HepG2 (cell line): ENCODE measurements at regions not wholly inside any gene's neighbourhood (a gene's known extent, or its start where the extent isn't known, plus 50 kb on each side); places are given as distances from the start of the nearest gene placed in this dataset.

Source experiments
- ATAC-seq: fragments of 200-7000 bp; cut with Tn5 transposase; 3 replicates; pipeline ENCODE4 v1.9.1; 2020; ENCODE audit warnings: mild to moderate bottlenecking, moderate library complexity
- BruUV-seq: library from RNA; stranded (reverse); fragments of 400-500 nt; replicated peaks from 2 replicates; lab custom pipeline; 2021; lab: Mats Ljungman, UMichigan
- CTCF ChIA-PET: fragments of 300-600 bp; formaldehyde crosslinking; extraction: SDS; loops from one replicate; lab custom pipeline; 2021; ENCODE audit warnings: low total read pairs, inconsistent platforms, low intra/inter-chr PET ratio; lab: Yijun Ruan, JAX
- POLR2A ChIA-PET: fragments of 350-600 bp; sonication (Branson Sonifier 250); formaldehyde crosslinking; loops from one replicate; lab custom pipeline; 2020; ENCODE audit warnings: antibody characterized with exemption, inconsistent platforms; lab: Yijun Ruan, JAX
- DNase-seq: peaks from one replicate; pipeline ENCODE4 v3.0.0-alpha.2; 2015; ENCODE audit warnings: low spot score
- FAIRE-seq: peaks from 3 replicates; lab custom pipeline; 2011; peaks lifted over from hg19 to GRCh38; lab: Jason Lieb, UNC
- H2AFZ ChIP-seq: one replicate; pipeline ENCODE4 v1.6.1; 2011; ENCODE audit warnings: low read length, inconsistent platforms
- H3K27ac ChIP-seq: fragments of 300-600 bp; 3 replicates; pipeline ENCODE4 v1.8.0; 2011; ENCODE audit warnings: mixed run types, mild to moderate bottlenecking, mixed read lengths, low read length, inconsistent platforms; ENCODE audit not compliant: insufficient read depth; ENCODE audit errors: extremely low read length
- H3K27me3 ChIP-seq, 2 experiments: fragments of 200-600 bp in 1 of 2; 2 replicates in 1 of 2; 3 replicates in 1 of 2; pipeline versions ENCODE4 v1.6.0 to v1.8.0; 2011; ENCODE audit warnings: low read length in 2 of 2, mild to moderate bottlenecking in 2 of 2, moderate library complexity in 2 of 2, inconsistent platforms in 1 of 2; ENCODE audit not compliant: insufficient read depth in 2 of 2, control insufficient read depth in 1 of 2
- H3K36me3 ChIP-seq, 2 experiments: fragments of 200-600 bp in 1 of 2; replicated peaks in 1 of 2; 2 replicates in 1 of 2; 3 replicates in 1 of 2; pipeline versions ENCODE4 v1.5.1 to v1.8.0; 2011; ENCODE audit warnings: low read length in 2 of 2, inconsistent platforms in 1 of 2; ENCODE audit not compliant: insufficient read depth in 2 of 2, control insufficient read depth in 1 of 2
- H3K4me1 ChIP-seq: 2 replicates; pipeline ENCODE4 v1.5.1; 2012; ENCODE audit warnings: low read length, inconsistent platforms; ENCODE audit not compliant: insufficient read depth
- H3K4me2 ChIP-seq: 2 replicates; pipeline ENCODE4 v1.6.0; 2011; ENCODE audit warnings: low read depth, low read length, inconsistent platforms
- H3K4me3 ChIP-seq, 3 experiments: fragments of 200-600 bp in 1 of 3; sonication (generic), shearing (Covaris generic) in 1 of 3; replicated peaks in 1 of 3; 2 replicates each; pipeline ENCODE4 v1.5.1; 2011 to 2016; ENCODE audit warnings: low read length in 3 of 3, inconsistent platforms in 2 of 3, low read depth in 2 of 3, mild to moderate bottlenecking in 2 of 3, control low read depth in 1 of 3, mixed read lengths in 1 of 3; ENCODE audit not compliant: insufficient read depth in 1 of 3
- H3K79me2 ChIP-seq: one replicate; pipeline ENCODE4 v1.6.1; 2011; ENCODE audit warnings: low read length, inconsistent platforms; ENCODE audit not compliant: insufficient read depth
- H3K9ac ChIP-seq: 2 replicates; pipeline ENCODE4 v1.6.0; 2011; ENCODE audit warnings: mild to moderate bottlenecking, low read depth, low read length, inconsistent platforms; ENCODE audit not compliant: insufficient read depth
- H3K9me3 ChIP-seq: 2 replicates; pipeline ENCODE4 v1.5.1; 2012; ENCODE audit warnings: mild to moderate bottlenecking, low read length
- H4K20me1 ChIP-seq: 2 replicates; pipeline ENCODE4 v1.6.0; 2011; ENCODE audit warnings: inconsistent platforms, mild to moderate bottlenecking, low read length, moderate library complexity; ENCODE audit not compliant: insufficient read depth
- KLF9 ChIP-seq: IDR thresholded peaks from 2 replicates; pipeline ENCODE4 v1.6.1; 2016; ENCODE audit warnings: low read depth
- NBN ChIP-seq: fragments of 450-650 bp; conservative IDR thresholded peaks from 2 replicates; pipeline ENCODE4 v1.6.1; 2017
- PRPF4 ChIP-seq: fragments of 200-400 bp; formaldehyde crosslinking; IDR thresholded peaks from 2 replicates; pipeline ENCODE4 v1.6.1; 2016; ENCODE audit warnings: low read length, low read depth; ENCODE audit not compliant: poor library complexity, severe bottlenecking
- RBAK ChIP-seq: sonication (generic); formaldehyde crosslinking; IDR thresholded peaks from 2 replicates; pipeline ENCODE4 v1.5.1; 2020; ENCODE audit warnings: mild to moderate bottlenecking, missing genetic modification reagents
- RFX1 ChIP-seq: fragments of 450-650 bp; IDR thresholded peaks from 2 replicates; pipeline ENCODE4 v1.6.1; 2017
- WIZ ChIP-seq: sonication (generic); formaldehyde crosslinking; IDR thresholded peaks from 2 replicates; pipeline ENCODE4 v1.5.1; 2020; ENCODE audit warnings: mild to moderate bottlenecking, missing genetic modification reagents
- ZBTB38 ChIP-seq: sonication (generic); formaldehyde crosslinking; IDR thresholded peaks from 2 replicates; pipeline ENCODE4 v1.5.1; 2020; ENCODE audit warnings: mild to moderate bottlenecking, missing genetic modification reagents
- ZFP90 ChIP-seq: sonication (generic); formaldehyde crosslinking; IDR thresholded peaks from 2 replicates; pipeline ENCODE4 v1.8.0; 2022; ENCODE audit warnings: missing genetic modification reagents, mild to moderate bottlenecking, inconsistent platforms, borderline replicate concordance
- ZNF18 ChIP-seq: sonication (generic); formaldehyde crosslinking; IDR thresholded peaks from 2 replicates; pipeline ENCODE4 v1.8.0; 2022; ENCODE audit warnings: mild to moderate bottlenecking, missing genetic modification reagents; ENCODE audit not compliant: insufficient replicate concordance
- ZNF543 ChIP-seq: sonication (generic); formaldehyde crosslinking; IDR thresholded peaks from 2 replicates; pipeline ENCODE4 v1.4.0; 2020; ENCODE audit warnings: mild to moderate bottlenecking, missing genetic modification reagents
- WGBS: methylation state at CpG from one replicate; pipeline ENCODE4 v1.1.6; 2017; ENCODE audit warnings: low lambda C conversion rate; 5-methylcytosine and 5-hydroxymethylcytosine counted together
- in situ Hi-C: cut with HindIII; loops from 2 replicates; pipeline ENCODE4 v1.10.0; 2017; ENCODE audit warnings: low pct_unique_long_range_greater_than_20kb; ENCODE audit not compliant: extremely low pct_ligation_motif_present
- intact Hi-C: fragments of 100-400 bp; cut with micrococcal nuclease; formaldehyde crosslinking; loops from one replicate; pipeline ENCODE4 v1.10.0; 2022; ENCODE audit not compliant: unreplicated experiment
- TF ChIP-seq, protein P1 (sequence below): sonication (generic); formaldehyde crosslinking; IDR thresholded peaks from 2 replicates; pipeline ENCODE4 v1.8.0; 2022; ENCODE audit warnings: missing genetic modification reagents, mild to moderate bottlenecking, moderate library complexity, borderline replicate concordance
- TF ChIP-seq, protein P2 (sequence below): sonication (generic); formaldehyde crosslinking; IDR thresholded peaks from 2 replicates; pipeline ENCODE4 v1.5.0; 2020; ENCODE audit warnings: mild to moderate bottlenecking, missing genetic modification reagents

DNA sequence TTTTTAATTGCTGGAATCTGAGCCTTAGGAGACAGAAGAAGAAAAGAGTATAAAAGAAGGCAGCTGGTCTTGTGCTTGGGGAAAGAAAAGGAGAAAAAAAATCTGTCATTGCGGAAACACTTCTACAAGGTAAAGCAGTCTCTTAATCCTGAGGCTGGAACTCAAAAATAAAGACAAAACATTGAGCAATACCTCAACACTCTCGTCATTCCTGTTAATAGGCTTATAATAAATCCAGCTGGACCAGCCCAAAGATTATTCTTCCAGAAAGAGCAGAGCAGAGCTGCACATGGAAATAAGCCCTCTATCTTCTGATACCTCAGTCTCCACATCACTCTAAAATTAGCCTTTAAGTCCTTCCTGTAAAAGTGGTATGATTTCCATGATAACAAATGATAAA is 62.0 kb upstream of the HIVEP1 start:
- ATAC-seq (no peak), DNase-seq (no peak), FAIRE-seq (no peak)
- in situ Hi-C loops, result no loop called here
- no peak overlapping the region for H2AFZ ChIP-seq
- H3K27me3 ChIP-seq, result no peaks in the 10 kb centered on the region
- ChIA-PET CTCF (no interaction called here), POLR2A (no interaction called here)
- intact Hi-C loops, result no loop called here
- WGBS, result 38% methylated on average over 2 of the region's 2 CpGs
- no TSS peak for BruUV-seq
- H3K27ac ChIP-seq, result no peak overlapping the region
- no peaks in the 10 kb centered on the region for H4K20me1 ChIP-seq
- H3K79me2 ChIP-seq, result no peaks in the 10 kb centered on the region
- no peaks in the 10 kb centered on the region for H3K9me3 ChIP-seq
- no peaks in the 10 kb centered on the region for H3K36me3 ChIP-seq
- TF ChIP-seq, protein P1, sequence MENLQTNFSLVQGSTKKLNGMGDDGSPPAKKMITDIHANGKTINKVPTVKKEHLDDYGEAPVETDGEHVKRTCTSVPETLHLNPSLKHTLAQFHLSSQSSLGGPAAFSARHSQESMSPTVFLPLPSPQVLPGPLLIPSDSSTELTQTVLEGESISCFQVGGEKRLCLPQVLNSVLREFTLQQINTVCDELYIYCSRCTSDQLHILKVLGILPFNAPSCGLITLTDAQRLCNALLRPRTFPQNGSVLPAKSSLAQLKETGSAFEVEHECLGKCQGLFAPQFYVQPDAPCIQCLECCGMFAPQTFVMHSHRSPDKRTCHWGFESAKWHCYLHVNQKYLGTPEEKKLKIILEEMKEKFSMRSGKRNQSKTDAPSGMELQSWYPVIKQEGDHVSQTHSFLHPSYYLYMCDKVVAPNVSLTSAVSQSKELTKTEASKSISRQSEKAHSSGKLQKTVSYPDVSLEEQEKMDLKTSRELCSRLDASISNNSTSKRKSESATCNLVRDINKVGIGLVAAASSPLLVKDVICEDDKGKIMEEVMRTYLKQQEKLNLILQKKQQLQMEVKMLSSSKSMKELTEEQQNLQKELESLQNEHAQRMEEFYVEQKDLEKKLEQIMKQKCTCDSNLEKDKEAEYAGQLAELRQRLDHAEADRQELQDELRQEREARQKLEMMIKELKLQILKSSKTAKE (CRISPR knock-in tag), result no peak
- no peak for TF ChIP-seq PRPF4
- TF ChIP-seq ZFP90 (CRISPR knock-in tag), result no peak
- TF ChIP-seq RFX1, result no peak
- TF ChIP-seq ZNF18 (CRISPR knock-in tag), result no peak
- no peak for TF ChIP-seq RBAK (CRISPR knock-in tag)
- TF ChIP-seq ZBTB38 (CRISPR knock-in tag), result no peak
- no peak for TF ChIP-seq ZNF543 (CRISPR knock-in tag)
- TF ChIP-seq, protein P2, sequence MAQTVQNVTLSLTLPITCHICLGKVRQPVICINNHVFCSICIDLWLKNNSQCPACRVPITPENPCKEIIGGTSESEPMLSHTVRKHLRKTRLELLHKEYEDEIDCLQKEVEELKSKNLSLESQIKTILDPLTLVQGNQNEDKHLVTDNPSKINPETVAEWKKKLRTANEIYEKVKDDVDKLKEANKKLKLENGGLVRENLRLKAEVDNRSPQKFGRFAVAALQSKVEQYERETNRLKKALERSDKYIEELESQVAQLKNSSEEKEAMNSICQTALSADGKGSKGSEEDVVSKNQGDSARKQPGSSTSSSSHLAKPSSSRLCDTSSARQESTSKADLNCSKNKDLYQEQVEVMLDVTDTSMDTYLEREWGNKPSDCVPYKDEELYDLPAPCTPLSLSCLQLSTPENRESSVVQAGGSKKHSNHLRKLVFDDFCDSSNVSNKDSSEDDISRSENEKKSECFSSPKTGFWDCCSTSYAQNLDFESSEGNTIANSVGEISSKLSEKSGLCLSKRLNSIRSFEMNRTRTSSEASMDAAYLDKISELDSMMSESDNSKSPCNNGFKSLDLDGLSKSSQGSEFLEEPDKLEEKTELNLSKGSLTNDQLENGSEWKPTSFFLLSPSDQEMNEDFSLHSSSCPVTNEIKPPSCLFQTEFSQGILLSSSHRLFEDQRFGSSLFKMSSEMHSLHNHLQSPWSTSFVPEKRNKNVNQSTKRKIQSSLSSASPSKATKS (CRISPR knock-in tag), result no peak
- no peak for TF ChIP-seq WIZ (CRISPR knock-in tag)
- no peak for TF ChIP-seq KLF9
- no peak for TF ChIP-seq NBN
- H3K4me1 ChIP-seq, result no peaks in the 10 kb centered on the region
- H3K9ac ChIP-seq, result no peak overlapping the region
- no peak overlapping the region for H3K4me3 ChIP-seq
- no peak overlapping the region for H3K4me2 ChIP-seq
